OCI-LY7 (cell line): ENCODE measurements at regions not wholly inside any gene's neighbourhood (a gene's known extent, or its start where the extent isn't known, plus 50 kb on each side); places are given as distances from the start of the nearest gene placed in this dataset.

ENCODE experiments used
- EZH2phosphoT487 ChIP-seq: fragments of 200-600 bp; sonication (generic); IDR thresholded peaks from 2 replicates; pipeline ENCODE4 v1.6.1; 2018; ENCODE audit warnings: low read depth, borderline replicate concordance, mild to moderate bottlenecking, mixed run types, antibody characterized with exemption, low read length, moderate library complexity, mixed read lengths
- TF ChIP-seq, protein P1 (sequence below): fragments of 200-600 bp; sonication (generic); conservative IDR thresholded peaks from 2 replicates; pipeline ENCODE4 v1.5.1; 2014; ENCODE audit warnings: mild to moderate bottlenecking, antibody characterized with exemption, low read length, moderate library complexity, mixed read lengths

GRCh38 chr2:15691586-15692310 is 100.1 kb downstream of the DDX1 start:
- TF ChIP-seq, protein P1, sequence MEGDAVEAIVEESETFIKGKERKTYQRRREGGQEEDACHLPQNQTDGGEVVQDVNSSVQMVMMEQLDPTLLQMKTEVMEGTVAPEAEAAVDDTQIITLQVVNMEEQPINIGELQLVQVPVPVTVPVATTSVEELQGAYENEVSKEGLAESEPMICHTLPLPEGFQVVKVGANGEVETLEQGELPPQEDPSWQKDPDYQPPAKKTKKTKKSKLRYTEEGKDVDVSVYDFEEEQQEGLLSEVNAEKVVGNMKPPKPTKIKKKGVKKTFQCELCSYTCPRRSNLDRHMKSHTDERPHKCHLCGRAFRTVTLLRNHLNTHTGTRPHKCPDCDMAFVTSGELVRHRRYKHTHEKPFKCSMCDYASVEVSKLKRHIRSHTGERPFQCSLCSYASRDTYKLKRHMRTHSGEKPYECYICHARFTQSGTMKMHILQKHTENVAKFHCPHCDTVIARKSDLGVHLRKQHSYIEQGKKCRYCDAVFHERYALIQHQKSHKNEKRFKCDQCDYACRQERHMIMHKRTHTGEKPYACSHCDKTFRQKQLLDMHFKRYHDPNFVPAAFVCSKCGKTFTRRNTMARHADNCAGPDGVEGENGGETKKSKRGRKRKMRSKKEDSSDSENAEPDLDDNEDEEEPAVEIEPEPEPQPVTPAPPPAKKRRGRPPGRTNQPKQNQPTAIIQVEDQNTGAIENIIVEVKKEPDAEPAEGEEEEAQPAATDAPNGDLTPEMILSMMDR = no peak
- TF ChIP-seq EZH2phosphoT487 = no peak
